ENCODE measurements at regions not wholly inside any gene's neighbourhood (a gene's known extent, or its start where the extent isn't known, plus 50 kb on each side); places are given as distances from the start of the nearest gene placed in this dataset.
A peak's percentile ranks its signal among the peaks of the same experiment; 100 is the strongest.

DNA sequence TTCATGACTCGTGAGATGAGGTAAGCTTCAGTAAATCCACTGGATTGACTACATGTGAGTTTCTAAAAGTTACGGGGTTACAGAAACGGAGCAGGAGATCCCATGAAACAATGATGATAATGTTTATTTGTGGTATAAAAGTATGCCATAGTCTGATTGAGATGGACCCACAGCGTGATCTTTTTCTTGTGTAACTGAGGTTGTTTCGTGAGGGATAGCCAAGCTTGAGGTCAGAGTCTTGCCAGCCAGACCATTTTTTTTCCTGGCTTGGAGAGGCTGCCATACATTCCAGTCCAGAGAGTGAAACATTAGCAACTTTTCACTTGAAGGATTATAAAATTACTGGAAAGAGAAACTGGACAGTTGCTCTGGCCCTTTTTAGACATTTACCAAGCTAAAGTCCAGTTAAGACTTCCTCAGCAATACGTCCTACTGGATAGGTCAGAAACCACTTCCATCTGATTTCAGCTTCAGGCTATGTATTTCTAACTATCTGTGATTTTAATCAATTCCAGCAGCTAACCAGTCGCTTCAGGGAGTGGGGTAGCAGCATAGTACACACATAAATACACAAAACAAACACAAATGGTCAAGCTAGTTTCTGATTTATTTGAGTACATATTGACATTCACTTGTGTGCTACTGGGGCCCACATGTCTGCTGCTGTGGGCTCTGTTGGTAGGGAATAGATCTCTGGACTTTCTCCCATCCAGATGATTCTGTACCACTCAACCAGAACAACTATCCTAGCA is 194.6 kb downstream of the POSTN start:
- H3K27ac ChIP-seq = no peak overlapping the region
- no peaks in the 10 kb centered on the region for H3K4me1 ChIP-seq (ENCODE audit: low read depth)
- H3K9me3 ChIP-seq (ENCODE audit: low read depth) = no peaks in the 10 kb centered on the region
- H3K4me3 ChIP-seq = no peak overlapping the region
- no peak for TF ChIP-seq CTCF (IDR thresholded peaks at IDR 0.05; ENCODE audit: low read depth, low read length)
- no peaks in the 10 kb centered on the region for H3K27me3 ChIP-seq
- DNase-seq (ENCODE audit: low read depth in 1 of 2, low spot score in 1 of 2) = peak in 1 of 2 donors; percentile 81
- H3K36me3 ChIP-seq = no peaks in the 10 kb centered on the region

GRCh38 chr13:37401721-37402120 is 196.8 kb downstream of the POSTN start:
- H3K27me3 ChIP-seq = no peaks in the 10 kb centered on the region
- no peak overlapping the region for H3K4me3 ChIP-seq
- no peak for DNase-seq (ENCODE audit: low read depth in 1 of 2, low spot score in 1 of 2)
- H3K36me3 ChIP-seq = no peaks in the 10 kb centered on the region
- no peaks in the 10 kb centered on the region for H3K4me1 ChIP-seq (ENCODE audit: low read depth)
- no peaks in the 10 kb centered on the region for H3K9me3 ChIP-seq (ENCODE audit: low read depth)
- H3K27ac ChIP-seq = no peak overlapping the region
- TF ChIP-seq CTCF (IDR thresholded peaks at IDR 0.05; ENCODE audit: low read depth, low read length) = no peak

DNA sequence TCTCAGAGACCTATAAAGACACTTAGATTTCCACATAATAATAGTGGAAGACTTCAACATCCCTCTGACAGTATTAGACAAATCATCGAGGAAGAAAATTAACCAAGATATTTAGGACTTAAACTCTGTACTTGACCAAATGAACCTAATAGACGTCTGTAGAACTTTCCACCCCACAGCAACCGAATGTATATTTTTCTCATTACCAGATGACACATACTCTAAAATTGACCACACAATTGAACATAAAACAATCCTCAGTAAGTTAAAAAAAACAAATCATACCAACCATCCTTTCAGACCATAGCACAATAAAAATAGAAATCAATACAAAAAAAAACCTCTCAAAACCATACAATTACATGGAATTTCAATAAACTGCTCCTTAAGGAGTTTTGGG is 201.0 kb downstream of the POSTN start:
- no peak overlapping the region for H3K27ac ChIP-seq
- no peaks in the 10 kb centered on the region for H3K36me3 ChIP-seq
- H3K4me1 ChIP-seq (ENCODE audit: low read depth) = peaks cover 9% of the 10 kb centered on the region
- TF ChIP-seq CTCF (IDR thresholded peaks at IDR 0.05; ENCODE audit: low read depth, low read length) = no peak
- H3K9me3 ChIP-seq (ENCODE audit: low read depth) = no peaks in the 10 kb centered on the region
- DNase-seq (ENCODE audit: low read depth in 1 of 2, low spot score in 1 of 2) = no peak
- no peaks in the 10 kb centered on the region for H3K27me3 ChIP-seq
- no peak overlapping the region for H3K4me3 ChIP-seq

DNA sequence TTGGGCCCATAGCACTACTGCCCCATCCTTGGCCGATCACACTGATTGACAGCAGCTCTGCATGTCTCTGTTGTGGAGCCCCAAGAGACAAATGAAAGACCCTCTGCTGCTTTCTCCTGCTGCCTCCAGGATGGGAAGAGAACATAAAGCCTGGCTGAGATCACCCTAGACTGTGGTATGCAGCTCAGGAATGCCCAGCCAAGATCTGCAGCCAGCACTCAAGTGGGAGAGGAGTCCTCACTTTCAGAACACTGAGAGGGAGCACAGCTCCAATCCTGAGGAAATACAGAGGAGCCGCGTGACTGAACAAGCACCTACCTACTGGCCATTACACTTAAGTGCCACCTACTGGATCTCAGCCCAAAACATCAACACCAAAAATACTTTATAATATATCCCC is 203.0 kb downstream of the POSTN start:
- no peak overlapping the region for H3K4me3 ChIP-seq
- H3K36me3 ChIP-seq = no peaks in the 10 kb centered on the region
- no peaks in the 10 kb centered on the region for H3K9me3 ChIP-seq (ENCODE audit: low read depth)
- peaks cover 24% of the 10 kb centered on the region for H3K4me1 ChIP-seq (ENCODE audit: low read depth)
- H3K27ac ChIP-seq = no peak overlapping the region
- no peaks in the 10 kb centered on the region for H3K27me3 ChIP-seq
- peak in 1 of 2 donors; percentile 23 for DNase-seq (ENCODE audit: low read depth in 1 of 2, low spot score in 1 of 2)
- no peak for TF ChIP-seq CTCF (IDR thresholded peaks at IDR 0.05; ENCODE audit: low read depth, low read length)

GRCh38 chr13:37392389-37392788 is 206.2 kb downstream of the POSTN start:
- no peaks in the 10 kb centered on the region for H3K9me3 ChIP-seq (ENCODE audit: low read depth)
- no peaks in the 10 kb centered on the region for H3K36me3 ChIP-seq
- H3K4me1 ChIP-seq (ENCODE audit: low read depth) = peaks cover 24% of the 10 kb centered on the region
- peak overlapping the region; percentile 15 for H3K27ac ChIP-seq
- DNase-seq (ENCODE audit: low read depth in 1 of 2, low spot score in 1 of 2) = peak in 1 of 2 donors; percentile 61
- no peak overlapping the region for H3K4me3 ChIP-seq
- H3K27me3 ChIP-seq = no peaks in the 10 kb centered on the region
- no peak for TF ChIP-seq CTCF (IDR thresholded peaks at IDR 0.05; ENCODE audit: low read depth, low read length)
